Keratinocyte (primary cell): ENCODE measurements at regions not wholly inside any gene's neighbourhood (a gene's known extent, or its start where the extent isn't known, plus 50 kb on each side); places are given as distances from the start of the nearest gene placed in this dataset.

Source experiments
- DNase-seq: peaks from one replicate; pipeline ENCODE4 v3.0.0-alpha.2; 2011; ENCODE audit warnings: low read depth, missing footprints, low spot score
- FAIRE-seq: peaks from 2 replicates; lab custom pipeline; 2011; peaks lifted over from hg19 to GRCh38; lab: Jason Lieb, UNC
- H2AFZ ChIP-seq: 2 replicates; pipeline ENCODE4 v1.6.0; 2012; ENCODE audit warnings: low read length, control low read depth, inconsistent platforms; ENCODE audit not compliant: control insufficient read depth
- H3K27ac ChIP-seq: 2 replicates; pipeline ENCODE4 v1.5.1; 2011; ENCODE audit warnings: low read length; ENCODE audit not compliant: control insufficient read depth, insufficient read depth
- H3K27me3 ChIP-seq: 3 replicates; pipeline ENCODE4 v1.6.0; 2011; ENCODE audit warnings: low read length; ENCODE audit not compliant: control insufficient read depth, insufficient read depth; ENCODE audit errors: extremely low read depth
- H3K36me3 ChIP-seq, 2 experiments: 2 replicates in 1 of 2; 3 replicates in 1 of 2; pipeline ENCODE4 v1.5.1; 2011; ENCODE audit warnings: low read length in 2 of 2, mild to moderate bottlenecking in 1 of 2; ENCODE audit not compliant: control insufficient read depth in 2 of 2, insufficient read depth in 2 of 2; ENCODE audit errors: extremely low read depth in 1 of 2
- H3K4me1 ChIP-seq: 3 replicates; pipeline ENCODE4 v1.5.1; 2011; ENCODE audit warnings: low read length; ENCODE audit not compliant: control insufficient read depth, insufficient read depth; ENCODE audit errors: extremely low read depth
- H3K4me2 ChIP-seq: 3 replicates; pipeline ENCODE4 v1.6.0; 2011; ENCODE audit warnings: low read depth, low read length; ENCODE audit not compliant: control insufficient read depth, insufficient read depth; ENCODE audit errors: extremely low read depth
- H3K4me3 ChIP-seq, 3 experiments: fragments of 200-600 bp in 1 of 3; sonication (generic) in 1 of 3; 2 replicates in 2 of 3; 3 replicates in 1 of 3; pipeline ENCODE4 v1.5.1; 2011 to 2016; ENCODE audit warnings: low read length in 3 of 3, mild to moderate bottlenecking in 3 of 3, control low read depth in 2 of 3, inconsistent platforms in 1 of 3, low read depth in 1 of 3, mixed read lengths in 1 of 3, mixed run types in 1 of 3, moderate library complexity in 1 of 3; ENCODE audit not compliant: control insufficient read depth in 2 of 3, insufficient read depth in 2 of 3; ENCODE audit errors: extremely low read depth in 1 of 3
- H3K79me2 ChIP-seq: 2 replicates; pipeline ENCODE4 v1.6.0; 2012; ENCODE audit warnings: low read length; ENCODE audit not compliant: control insufficient read depth, insufficient read depth
- H3K9ac ChIP-seq: 3 replicates; pipeline ENCODE4 v1.6.0; 2011; ENCODE audit warnings: low read length; ENCODE audit not compliant: control insufficient read depth, insufficient read depth; ENCODE audit errors: extremely low read depth
- H3K9me1 ChIP-seq: 3 replicates; pipeline ENCODE4 v1.6.0; 2011; ENCODE audit warnings: low read length; ENCODE audit not compliant: control insufficient read depth, insufficient read depth; ENCODE audit errors: extremely low read depth
- H3K9me3 ChIP-seq: 2 replicates; pipeline ENCODE4 v1.5.1; 2012; ENCODE audit warnings: low read depth, low read length; ENCODE audit not compliant: control insufficient read depth
- H4K20me1 ChIP-seq: 3 replicates; pipeline ENCODE4 v1.6.0; 2011; ENCODE audit warnings: low read length; ENCODE audit not compliant: control insufficient read depth, insufficient read depth; ENCODE audit errors: extremely low read depth
- CTCF ChIP-seq, 3 experiments: IDR thresholded peaks in 1 of 3; conservative IDR thresholded peaks in 1 of 3; optimal IDR thresholded peaks in 1 of 3; 2 replicates in 2 of 3; 3 replicates in 1 of 3; pipeline versions ENCODE3 to v1.5.1; 2011; ENCODE audit warnings: low read length in 3 of 3, mild to moderate bottlenecking in 3 of 3, moderate library complexity in 2 of 3, control low read depth in 1 of 3, inconsistent platforms in 1 of 3; ENCODE audit not compliant: insufficient read depth in 2 of 3; ENCODE audit errors: extremely low read depth in 1 of 3
- EZH2 ChIP-seq: IDR thresholded peaks from one replicate; pipeline ENCODE4 v1.6.1; 2012; ENCODE audit warnings: inconsistent platforms, mild to moderate bottlenecking, low read length, moderate library complexity
- dilution Hi-C: fragments of 300-500 bp; cut with MboI; formaldehyde crosslinking; loops from one replicate; pipeline ENCODE4 v1.7.0; 2020; ENCODE audit warnings: low sequenced_read_pairs; ENCODE audit not compliant: extremely low pct_ligation_motif_present

- DNase-seq (no peak), FAIRE-seq (no peak)
- H3K36me3 ChIP-seq, result no peaks in the 10 kb centered on the region
- H3K27ac ChIP-seq, result no peak overlapping the region
- H3K9me3 ChIP-seq, result no peaks in the 10 kb centered on the region
- dilution Hi-C loops, result no loop called here
- H2AFZ ChIP-seq, result no peak overlapping the region
- H3K4me3 ChIP-seq, result no peak overlapping the region
- TF ChIP-seq CTCF (optimal IDR thresholded peaks at IDR 0.05 in 1 of 3, IDR thresholded peaks at IDR 0.05 in 1 of 3, conservative IDR thresholded peaks at IDR 0.05 in 1 of 3; ENCODE audit: extremely low read depth in 1 of 3, insufficient read depth in 2 of 3, low read length in 3 of 3) (no peak), EZH2 (no peak)
- no peaks in the 10 kb centered on the region for H3K79me2 ChIP-seq
- no peaks in the 10 kb centered on the region for H3K4me1 ChIP-seq
- no peaks in the 10 kb centered on the region for H4K20me1 ChIP-seq
- no peaks in the 10 kb centered on the region for H3K27me3 ChIP-seq
- no peak overlapping the region for H3K4me2 ChIP-seq
- no peaks in the 10 kb centered on the region for H3K9me1 ChIP-seq
- no peak overlapping the region for H3K9ac ChIP-seq
Measured at GRCh38 chr13:33958964-33959363, 141.0 kb downstream of the RFC3 start.

GRCh38 chr13:33963134-33963533 is 145.2 kb downstream of the RFC3 start:
- no peak overlapping the region for H3K27ac ChIP-seq
- no peak overlapping the region for H3K9ac ChIP-seq
- no peak overlapping the region for H3K4me3 ChIP-seq
- no peaks in the 10 kb centered on the region for H3K27me3 ChIP-seq
- no peaks in the 10 kb centered on the region for H3K36me3 ChIP-seq
- no peak overlapping the region for H3K4me2 ChIP-seq
- H3K9me1 ChIP-seq, result no peaks in the 10 kb centered on the region
- no peaks in the 10 kb centered on the region for H3K79me2 ChIP-seq
- no peak overlapping the region for H2AFZ ChIP-seq
- H3K4me1 ChIP-seq, result no peaks in the 10 kb centered on the region
- FAIRE-seq (no peak), DNase-seq (no peak)
- TF ChIP-seq EZH2 (no peak), CTCF (optimal IDR thresholded peaks at IDR 0.05 in 1 of 3, IDR thresholded peaks at IDR 0.05 in 1 of 3, conservative IDR thresholded peaks at IDR 0.05 in 1 of 3; ENCODE audit: extremely low read depth in 1 of 3, insufficient read depth in 2 of 3, low read length in 3 of 3) (no peak)
- dilution Hi-C loops, result no loop called here
- no peaks in the 10 kb centered on the region for H4K20me1 ChIP-seq
- no peaks in the 10 kb centered on the region for H3K9me3 ChIP-seq
